OCI-LY7 (cell line): ENCODE measurements at regions not wholly inside any gene's neighbourhood (a gene's known extent, or its start where the extent isn't known, plus 50 kb on each side); places are given as distances from the start of the nearest gene placed in this dataset.

Experiments used
- BruUV-seq: library from RNA; stranded (reverse); fragments of 400-500 nt; replicated peaks from 2 replicates; lab custom pipeline; 2021; lab: Mats Ljungman, UMichigan
- CTCF ChIA-PET: fragments of 300-600 bp; sonication (Branson Sonifier 250); formaldehyde crosslinking; loops from one replicate; lab custom pipeline; 2022; ENCODE audit warnings: antibody characterized with exemption; ENCODE audit not compliant: unreplicated experiment; lab: Charles Lee
- POLR2A ChIA-PET: fragments of 300-600 bp; sonication (Branson Sonifier 250); formaldehyde crosslinking; loops from one replicate; lab custom pipeline; 2022; ENCODE audit warnings: antibody characterized with exemption; lab: Charles Lee
- DNase-seq: peaks from one replicate; pipeline ENCODE4 v3.0.0-alpha.2; 2015; ENCODE audit warnings: low spot score
- H2AFZ ChIP-seq: fragments of 200-600 bp; sonication (generic), shearing (Covaris generic); 2 replicates; pipeline ENCODE4 v1.6.1; 2014; ENCODE audit warnings: mild to moderate bottlenecking, antibody characterized with exemption, low read length, moderate library complexity
- H3K27ac ChIP-seq: fragments of 200-600 bp; sonication (generic); 2 replicates; pipeline ENCODE4 v1.5.1; 2014; ENCODE audit warnings: mixed run types, low read depth, mild to moderate bottlenecking, moderate library complexity, low read length, inconsistent platforms; ENCODE audit not compliant: poor library complexity, severe bottlenecking
- H3K36me3 ChIP-seq: fragments of 200-600 bp; sonication (generic); 2 replicates; pipeline ENCODE4 v1.6.1; 2014; ENCODE audit warnings: mild to moderate bottlenecking, antibody characterized with exemption, low read length, moderate library complexity, mixed read lengths; ENCODE audit not compliant: insufficient read depth
- H3K4me1 ChIP-seq: fragments of 200-600 bp; sonication (generic); 2 replicates; pipeline ENCODE4 v1.5.1; 2014; ENCODE audit warnings: mild to moderate bottlenecking, low read length; ENCODE audit not compliant: insufficient read depth, poor library complexity, severe bottlenecking
- H3K4me2 ChIP-seq: fragments of 200-600 bp; sonication (generic); 2 replicates; pipeline ENCODE4 v1.6.1; 2014; ENCODE audit warnings: mild to moderate bottlenecking, low read length
- H3K4me3 ChIP-seq: fragments of 200-600 bp; sonication (generic); 2 replicates; pipeline ENCODE4 v1.5.1; 2014; ENCODE audit warnings: mild to moderate bottlenecking, low read depth, low read length; ENCODE audit not compliant: poor library complexity, severe bottlenecking
- H3K79me2 ChIP-seq: fragments of 200-600 bp; sonication (generic); 2 replicates; pipeline ENCODE4 v1.6.1; 2016; ENCODE audit warnings: low read depth, mild to moderate bottlenecking, low read length, moderate library complexity, mixed read lengths; ENCODE audit not compliant: insufficient read depth
- H3K9me2 ChIP-seq: fragments of 200-600 bp; sonication (generic); 2 replicates; pipeline ENCODE4 v1.6.1; 2016; ENCODE audit warnings: mild to moderate bottlenecking, low read length, mixed read lengths; ENCODE audit not compliant: insufficient read depth
- H3K9me3 ChIP-seq: fragments of 200-600 bp; sonication (generic); 2 replicates; pipeline ENCODE4 v1.6.1; 2014; ENCODE audit warnings: mild to moderate bottlenecking, mixed run types, low read length, mixed read lengths
- H4K20me1 ChIP-seq: fragments of 200-600 bp; sonication (generic); 2 replicates; pipeline ENCODE4 v1.6.1; 2014; ENCODE audit warnings: mild to moderate bottlenecking, antibody characterized with exemption, low read length, moderate library complexity, mixed read lengths; ENCODE audit not compliant: insufficient read depth
- CTCF ChIP-seq: fragments of 200-600 bp; sonication (generic); conservative IDR thresholded peaks from 2 replicates; pipeline ENCODE4 v1.5.1; 2014; ENCODE audit warnings: mild to moderate bottlenecking, antibody characterized with exemption, low read length, moderate library complexity, mixed read lengths
- EZH2phosphoT487 ChIP-seq: fragments of 200-600 bp; sonication (generic); IDR thresholded peaks from 2 replicates; pipeline ENCODE4 v1.6.1; 2018; ENCODE audit warnings: low read depth, borderline replicate concordance, mild to moderate bottlenecking, mixed run types, antibody characterized with exemption, low read length, moderate library complexity, mixed read lengths
- intact Hi-C: fragments of 100-400 bp; cut with micrococcal nuclease; formaldehyde crosslinking; loops from one replicate; pipeline ENCODE4 v1.10.0; 2022; ENCODE audit not compliant: unreplicated experiment

GRCh38 chr3:116977441-116977840 lies 267.9 kb downstream of the TUSC7 start:
- Histone ChIP-seq H3K36me3 (no peaks in the 10 kb centered on the region), H4K20me1 (no peaks in the 10 kb centered on the region), H2AFZ (no peak overlapping the region), H3K9me2 (no peaks in the 10 kb centered on the region), H3K27ac (no peak overlapping the region), H3K4me2 (no peak overlapping the region), H3K4me1 (no peaks in the 10 kb centered on the region), H3K4me3 (no peak overlapping the region), H3K79me2 (no peaks in the 10 kb centered on the region), H3K9me3 (no peaks in the 10 kb centered on the region)
- DNase-seq = no peak
- no peak for TF ChIP-seq CTCF
- intact Hi-C loops = no loop called here
- BruUV-seq = no TSS peak
- ChIA-PET POLR2A (no interaction called here), CTCF (no interaction called here)

GRCh38 chr3:116980099-116980498 lies 270.5 kb downstream of the TUSC7 start:
- Histone ChIP-seq H3K9me3 (no peaks in the 10 kb centered on the region), H3K4me1 (no peaks in the 10 kb centered on the region), H3K36me3 (no peaks in the 10 kb centered on the region), H4K20me1 (no peaks in the 10 kb centered on the region), H2AFZ (no peak overlapping the region), H3K4me3 (no peak overlapping the region), H3K9me2 (no peaks in the 10 kb centered on the region), H3K79me2 (no peaks in the 10 kb centered on the region), H3K27ac (no peak overlapping the region), H3K4me2 (no peak overlapping the region)
- intact Hi-C loops = no loop called here
- BruUV-seq = no TSS peak
- no peak for DNase-seq
- ChIA-PET POLR2A (no interaction called here), CTCF (interaction anchor here (0.5 to 0.6 kb wide), 2 partner anchors 11 to 87 kb away, joined by 3 read pairs; no protein-coding TSS in a partner anchor)
- no peak for TF ChIP-seq EZH2phosphoT487
- TF ChIP-seq CTCF = no peak

- H3K9me2 ChIP-seq = no peaks in the 10 kb centered on the region
- H3K4me1 ChIP-seq = no peaks in the 10 kb centered on the region
- no peak overlapping the region for H3K27ac ChIP-seq
- H3K36me3 ChIP-seq = no peaks in the 10 kb centered on the region
- no peaks in the 10 kb centered on the region for H3K79me2 ChIP-seq
- intact Hi-C loops = no loop called here
- no peak for DNase-seq
- no peak overlapping the region for H2AFZ ChIP-seq
- no peak overlapping the region for H3K4me2 ChIP-seq
- H3K4me3 ChIP-seq = no peak overlapping the region
- TF ChIP-seq CTCF (no peak), EZH2phosphoT487 (no peak)
- H4K20me1 ChIP-seq = no peaks in the 10 kb centered on the region
- ChIA-PET CTCF (no interaction called here), POLR2A (no interaction called here)
- no TSS peak for BruUV-seq
- no peaks in the 10 kb centered on the region for H3K9me3 ChIP-seq
Measured at GRCh38 chr3:116981089-116981488, 271.5 kb downstream of the TUSC7 start.
